ENCODE measurements at regions not wholly inside any gene's neighbourhood (a gene's known extent, or its start where the extent isn't known, plus 50 kb on each side); places are given as distances from the start of the nearest gene placed in this dataset.

Small RNA genes in the stretch of these regions (small RNA-seq; reads per million reads assigned to genes)
- gene RN7SL795P (ENCODE audit: low read depth) = 5.2 reads per million, percentile 56 among the genes with 10 or more reads in this experiment

All from mesenchymal stem cell (in vitro differentiated cells and primary cell).